Stomach smooth muscle (tissue), 2 donors: ENCODE measurements at regions not wholly inside any gene's neighbourhood (a gene's known extent, or its start where the extent isn't known, plus 50 kb on each side); places are given as distances from the start of the nearest gene placed in this dataset.
"Not testable (repeated sequence)": the region's sequence is repeated elsewhere in the genome, so short reads cannot be mapped to it uniquely, and the experiment has no call there.

Experiments
- H3K27ac ChIP-seq: one replicate; pipeline ENCODE4 v1.7.0; 2013; ENCODE audit warnings: mild to moderate bottlenecking, low read length, inconsistent platforms
- H3K27me3 ChIP-seq, 2 donors: one replicate each; pipeline ENCODE4 v1.7.0; 2013; ENCODE audit warnings: low read length in 2 of 2; ENCODE audit not compliant: insufficient read depth in 2 of 2, control insufficient read depth in 1 of 2
- H3K36me3 ChIP-seq, 2 donors: one replicate each; pipeline ENCODE4 v1.7.0; 2013; ENCODE audit warnings: low read length in 2 of 2; ENCODE audit not compliant: control insufficient read depth in 2 of 2, insufficient read depth in 2 of 2
- H3K4me1 ChIP-seq: one replicate; pipeline ENCODE4 v1.7.0; 2013; ENCODE audit warnings: low read length; ENCODE audit not compliant: control insufficient read depth, insufficient read depth
- H3K4me3 ChIP-seq, 2 donors: one replicate each; pipeline ENCODE4 v1.7.0; 2013; ENCODE audit warnings: low read length in 2 of 2
- H3K9ac ChIP-seq, 2 donors: one replicate each; pipeline ENCODE4 v1.7.0; 2013; ENCODE audit warnings: low read length in 2 of 2, mild to moderate bottlenecking in 1 of 2
- H3K9me3 ChIP-seq, 2 donors: one replicate each; pipeline ENCODE4 v1.7.0; 2013; ENCODE audit warnings: low read length in 2 of 2; ENCODE audit not compliant: control insufficient read depth in 2 of 2
- donor health status: healthy.
- donor health status: Pancreatic carcinoma.

GRCh38 chr4:135464311-135464710 lies 1262.7 kb upstream of the PABPC4L start:
- Histone ChIP-seq H3K27me3 (no peaks in the 10 kb centered on the region), H3K4me3 (no peak overlapping the region), H3K36me3 (no peaks in the 10 kb centered on the region), H3K9me3 (no peaks in the 10 kb centered on the region), H3K27ac (no peak overlapping the region), H3K9ac (no peak overlapping the region), H3K4me1 (no peaks in the 10 kb centered on the region)

GRCh38 chr4:135447598-135447997 lies 1246.0 kb upstream of the PABPC4L start:
- H3K27ac ChIP-seq, H3K4me1 ChIP-seq, H3K36me3 ChIP-seq, H3K27me3 ChIP-seq, H3K9me3 ChIP-seq, H3K9ac ChIP-seq, H3K4me3 ChIP-seq: not testable (repeated sequence)

GRCh38 chr4:135434936-135435335 lies 1233.3 kb upstream of the PABPC4L start:
- peaks cover 5% of the 10 kb centered on the region in 2 donors for H3K9me3 ChIP-seq
- no peak overlapping the region for H3K27ac ChIP-seq
- H3K4me3 ChIP-seq: no peak overlapping the region
- no peaks in the 10 kb centered on the region for H3K4me1 ChIP-seq
- no peak overlapping the region for H3K9ac ChIP-seq
- H3K27me3 ChIP-seq: no peaks in the 10 kb centered on the region
- H3K36me3 ChIP-seq: no peaks in the 10 kb centered on the region

- no peaks in the 10 kb centered on the region for H3K4me1 ChIP-seq
- no peaks in the 10 kb centered on the region for H3K27me3 ChIP-seq
- no peak overlapping the region for H3K9ac ChIP-seq
- no peak overlapping the region for H3K4me3 ChIP-seq
- no peaks in the 10 kb centered on the region for H3K9me3 ChIP-seq
- no peak overlapping the region for H3K27ac ChIP-seq
- H3K36me3 ChIP-seq: no peaks in the 10 kb centered on the region
These were observed 1227.9 kb upstream of the PABPC4L start for GRCh38 chr4:135429528-135429927.

GRCh38 chr4:135418353-135418752 lies 1216.8 kb upstream of the PABPC4L start:
- no peak overlapping the region for H3K27ac ChIP-seq
- no peaks in the 10 kb centered on the region for H3K9me3 ChIP-seq
- no peaks in the 10 kb centered on the region for H3K27me3 ChIP-seq
- H3K36me3 ChIP-seq: no peaks in the 10 kb centered on the region
- no peak overlapping the region for H3K4me3 ChIP-seq
- H3K9ac ChIP-seq: no peak overlapping the region
- no peaks in the 10 kb centered on the region for H3K4me1 ChIP-seq

- Histone ChIP-seq H3K4me3 (no peak overlapping the region), H3K27me3 (no peaks in the 10 kb centered on the region), H3K36me3 (no peaks in the 10 kb centered on the region), H3K27ac (no peak overlapping the region), H3K9ac (no peak overlapping the region), H3K9me3 (no peaks in the 10 kb centered on the region), H3K4me1 (no peaks in the 10 kb centered on the region)
These were observed 1210.6 kb upstream of the PABPC4L start for GRCh38 chr4:135412213-135412612.

GRCh38 chr4:135411251-135411650 lies 1209.7 kb upstream of the PABPC4L start:
- Histone ChIP-seq H3K9me3 (no peaks in the 10 kb centered on the region), H3K9ac (no peak overlapping the region), H3K36me3 (no peaks in the 10 kb centered on the region), H3K4me3 (no peak overlapping the region), H3K27ac (no peak overlapping the region), H3K4me1 (no peaks in the 10 kb centered on the region), H3K27me3 (no peaks in the 10 kb centered on the region)

- not testable (repeated sequence) for H3K9ac ChIP-seq, H3K27me3 ChIP-seq, H3K9me3 ChIP-seq, H3K4me1 ChIP-seq, H3K36me3 ChIP-seq, H3K4me3 ChIP-seq, H3K27ac ChIP-seq
These were observed 1207.7 kb upstream of the PABPC4L start for GRCh38 chr4:135409261-135409660.

- Histone ChIP-seq H3K36me3 (no peaks in the 10 kb centered on the region), H3K27me3 (no peaks in the 10 kb centered on the region), H3K27ac (no peak overlapping the region), H3K9me3 (peaks cover 0 to 8% of the 10 kb centered on the region in 2 donors), H3K9ac (no peak overlapping the region), H3K4me3 (no peak overlapping the region), H3K4me1 (no peaks in the 10 kb centered on the region)
These were observed 1206.5 kb upstream of the PABPC4L start for GRCh38 chr4:135408109-135408508.

- H3K27ac ChIP-seq, H3K9ac ChIP-seq, H3K27me3 ChIP-seq, H3K36me3 ChIP-seq, H3K9me3 ChIP-seq, H3K4me1 ChIP-seq, H3K4me3 ChIP-seq: not testable (repeated sequence)
These were observed 1205.0 kb upstream of the PABPC4L start for GRCh38 chr4:135406597-135406996.

- no peak overlapping the region for H3K27ac ChIP-seq
- no peaks in the 10 kb centered on the region for H3K27me3 ChIP-seq
- no peaks in the 10 kb centered on the region for H3K4me1 ChIP-seq
- H3K9me3 ChIP-seq: no peaks in the 10 kb centered on the region
- no peaks in the 10 kb centered on the region for H3K36me3 ChIP-seq
- H3K9ac ChIP-seq: no peak overlapping the region
- no peak overlapping the region for H3K4me3 ChIP-seq
These were observed 1184.4 kb upstream of the PABPC4L start for GRCh38 chr4:135385830-135386581.
